ENCODE measurements at regions not wholly inside any gene's neighbourhood (a gene's known extent, or its start where the extent isn't known, plus 50 kb on each side); places are given as distances from the start of the nearest gene placed in this dataset.

DNA sequence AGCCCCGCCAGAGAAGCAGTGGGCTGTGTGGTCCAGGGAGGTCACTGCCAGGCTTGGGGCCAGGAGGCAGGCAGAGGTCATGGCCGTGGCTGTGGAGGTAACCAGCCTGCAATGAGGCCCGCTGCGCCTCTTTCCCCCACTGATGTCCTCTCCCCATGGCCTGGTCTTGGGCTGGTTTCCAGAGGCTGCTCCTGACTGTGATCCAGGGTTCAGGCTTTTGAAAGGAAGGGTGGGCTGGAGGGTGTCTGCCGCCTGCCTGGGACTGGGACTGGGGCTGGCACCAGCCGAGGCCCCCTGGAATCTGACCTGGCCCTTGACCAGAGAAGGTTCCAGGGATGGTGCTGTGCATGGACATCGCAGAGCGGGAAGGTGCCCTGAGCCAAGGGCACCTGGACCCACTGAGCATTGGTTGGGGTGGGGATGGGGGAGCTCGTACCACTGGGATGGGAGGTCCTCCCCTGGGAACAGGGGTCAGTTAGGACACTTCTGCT is 59.6 kb upstream of the THY1 start:
- TF ChIP-seq, protein P1, sequence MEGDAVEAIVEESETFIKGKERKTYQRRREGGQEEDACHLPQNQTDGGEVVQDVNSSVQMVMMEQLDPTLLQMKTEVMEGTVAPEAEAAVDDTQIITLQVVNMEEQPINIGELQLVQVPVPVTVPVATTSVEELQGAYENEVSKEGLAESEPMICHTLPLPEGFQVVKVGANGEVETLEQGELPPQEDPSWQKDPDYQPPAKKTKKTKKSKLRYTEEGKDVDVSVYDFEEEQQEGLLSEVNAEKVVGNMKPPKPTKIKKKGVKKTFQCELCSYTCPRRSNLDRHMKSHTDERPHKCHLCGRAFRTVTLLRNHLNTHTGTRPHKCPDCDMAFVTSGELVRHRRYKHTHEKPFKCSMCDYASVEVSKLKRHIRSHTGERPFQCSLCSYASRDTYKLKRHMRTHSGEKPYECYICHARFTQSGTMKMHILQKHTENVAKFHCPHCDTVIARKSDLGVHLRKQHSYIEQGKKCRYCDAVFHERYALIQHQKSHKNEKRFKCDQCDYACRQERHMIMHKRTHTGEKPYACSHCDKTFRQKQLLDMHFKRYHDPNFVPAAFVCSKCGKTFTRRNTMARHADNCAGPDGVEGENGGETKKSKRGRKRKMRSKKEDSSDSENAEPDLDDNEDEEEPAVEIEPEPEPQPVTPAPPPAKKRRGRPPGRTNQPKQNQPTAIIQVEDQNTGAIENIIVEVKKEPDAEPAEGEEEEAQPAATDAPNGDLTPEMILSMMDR (conservative IDR thresholded peaks at IDR 0.05 in 1 of 2, IDR thresholded peaks at IDR 0.05 in 1 of 2; ENCODE audit: low read depth in 1 of 2, low read length in 2 of 2): no peak
- no peak for TF ChIP-seq EZH2 (IDR thresholded peaks at IDR 0.05; ENCODE audit: low read length, missing control alignments)

All from fibroblast of lung (primary cell).